ENCODE measurements at regions not wholly inside any gene's neighbourhood (a gene's known extent, or its start where the extent isn't known, plus 50 kb on each side); places are given as distances from the start of the nearest gene placed in this dataset.

DNA sequence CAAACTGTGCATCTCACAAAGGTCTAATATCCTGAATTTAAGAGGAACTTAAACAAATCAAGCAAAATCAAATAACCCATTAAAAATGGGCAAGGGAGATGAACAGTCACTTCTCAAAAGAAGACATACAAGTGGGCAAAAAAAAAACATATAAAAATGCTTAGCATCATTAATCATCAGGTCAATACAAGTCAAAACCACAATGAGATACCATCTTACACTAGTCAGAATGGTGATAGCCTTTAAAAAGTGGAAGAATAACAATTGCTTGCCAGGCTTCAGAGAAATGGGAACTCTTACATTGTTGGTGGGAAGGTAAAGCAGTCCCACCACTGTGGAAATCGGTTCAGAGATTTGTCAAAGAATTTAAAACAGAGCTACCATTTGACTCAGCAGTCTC is 646.7 kb upstream of the PTCHD4 start:
- TF ChIP-seq, protein P1, sequence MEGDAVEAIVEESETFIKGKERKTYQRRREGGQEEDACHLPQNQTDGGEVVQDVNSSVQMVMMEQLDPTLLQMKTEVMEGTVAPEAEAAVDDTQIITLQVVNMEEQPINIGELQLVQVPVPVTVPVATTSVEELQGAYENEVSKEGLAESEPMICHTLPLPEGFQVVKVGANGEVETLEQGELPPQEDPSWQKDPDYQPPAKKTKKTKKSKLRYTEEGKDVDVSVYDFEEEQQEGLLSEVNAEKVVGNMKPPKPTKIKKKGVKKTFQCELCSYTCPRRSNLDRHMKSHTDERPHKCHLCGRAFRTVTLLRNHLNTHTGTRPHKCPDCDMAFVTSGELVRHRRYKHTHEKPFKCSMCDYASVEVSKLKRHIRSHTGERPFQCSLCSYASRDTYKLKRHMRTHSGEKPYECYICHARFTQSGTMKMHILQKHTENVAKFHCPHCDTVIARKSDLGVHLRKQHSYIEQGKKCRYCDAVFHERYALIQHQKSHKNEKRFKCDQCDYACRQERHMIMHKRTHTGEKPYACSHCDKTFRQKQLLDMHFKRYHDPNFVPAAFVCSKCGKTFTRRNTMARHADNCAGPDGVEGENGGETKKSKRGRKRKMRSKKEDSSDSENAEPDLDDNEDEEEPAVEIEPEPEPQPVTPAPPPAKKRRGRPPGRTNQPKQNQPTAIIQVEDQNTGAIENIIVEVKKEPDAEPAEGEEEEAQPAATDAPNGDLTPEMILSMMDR (IDR thresholded peaks at IDR 0.05): no peak
- Mint-ChIP-seq H3K4me1 (ENCODE audit: low read depth) (no peaks in the 10 kb centered on the region), H3K27ac (no peak overlapping the region), H3K27me3 (no peaks in the 10 kb centered on the region), H3K36me3 (ENCODE audit: low read depth) (no peaks in the 10 kb centered on the region), H3K9me3 (peaks cover 2% of the 10 kb centered on the region), H3K4me3 (no peak overlapping the region)
- intact Hi-C loops (cut with micrococcal nuclease): no loop called here
- ATAC-seq (no peak), DNase-seq (no peak)
- CTCF ChIA-PET: no interaction called here
- POLR2A ChIA-PET: no interaction called here

DNA sequence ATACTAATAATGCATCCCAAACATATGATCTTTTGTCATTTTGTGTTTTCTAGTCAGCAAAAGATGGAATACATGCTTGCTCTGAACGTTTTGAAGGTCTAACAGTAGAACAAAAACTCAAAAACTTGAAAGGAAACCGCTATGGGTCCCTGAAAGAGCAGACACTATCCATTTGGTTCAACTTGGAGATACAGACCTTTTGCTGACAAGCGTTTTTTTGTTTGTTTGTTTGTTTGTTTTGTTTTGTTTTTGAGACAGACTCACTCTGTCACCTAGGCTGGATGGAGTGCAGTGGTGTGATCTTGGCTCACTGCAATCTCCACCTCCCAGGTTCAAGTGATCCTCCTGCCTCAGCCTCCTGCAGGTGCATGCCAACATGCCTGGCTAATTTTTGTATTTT is 644.3 kb upstream of the PTCHD4 start:
- intact Hi-C loops (cut with micrococcal nuclease): no loop called here
- H3K27ac Mint-ChIP-seq: no peak overlapping the region
- no peak overlapping the region for H3K4me3 Mint-ChIP-seq
- H3K36me3 Mint-ChIP-seq (ENCODE audit: low read depth): no peaks in the 10 kb centered on the region
- peaks cover 2% of the 10 kb centered on the region for H3K9me3 Mint-ChIP-seq
- no peak for ATAC-seq
- TF ChIP-seq, protein P1 (IDR thresholded peaks at IDR 0.05): no peak
- ChIA-PET POLR2A (no interaction called here), CTCF (no interaction called here)
- no peaks in the 10 kb centered on the region for H3K27me3 Mint-ChIP-seq
- no peak for DNase-seq
- no peaks in the 10 kb centered on the region for H3K4me1 Mint-ChIP-seq (ENCODE audit: low read depth)

DNA sequence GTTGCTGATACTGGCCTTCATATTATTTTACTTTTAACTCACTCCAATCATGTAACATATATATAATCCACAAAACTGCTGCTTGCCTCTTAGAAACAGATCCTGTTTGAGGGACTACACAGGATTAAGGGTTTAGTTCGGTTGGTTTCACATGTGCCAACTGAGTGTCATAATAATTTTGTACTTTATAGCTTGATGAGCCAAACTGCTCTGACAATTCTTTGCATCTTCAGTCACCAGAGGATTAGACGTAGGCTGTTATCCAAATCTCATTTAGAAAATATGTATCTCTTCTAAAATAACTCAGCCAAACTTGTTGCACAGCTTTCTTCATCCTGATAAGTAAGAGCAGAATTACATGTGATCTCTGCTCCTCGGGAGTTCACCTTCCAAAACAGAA is 643.6 kb upstream of the PTCHD4 start:
- intact Hi-C loops (cut with micrococcal nuclease): no loop called here
- TF ChIP-seq, protein P1 (IDR thresholded peaks at IDR 0.05): no peak
- POLR2A ChIA-PET: no interaction called here
- no peaks in the 10 kb centered on the region for H3K36me3 Mint-ChIP-seq (ENCODE audit: low read depth)
- ATAC-seq: no peak
- no peak overlapping the region for H3K27ac Mint-ChIP-seq
- no peaks in the 10 kb centered on the region for H3K27me3 Mint-ChIP-seq
- CTCF ChIA-PET: no interaction called here
- H3K9me3 Mint-ChIP-seq: peaks cover 2% of the 10 kb centered on the region
- no peak overlapping the region for H3K4me3 Mint-ChIP-seq
- H3K4me1 Mint-ChIP-seq (ENCODE audit: low read depth): no peaks in the 10 kb centered on the region
- DNase-seq: no peak

DNA sequence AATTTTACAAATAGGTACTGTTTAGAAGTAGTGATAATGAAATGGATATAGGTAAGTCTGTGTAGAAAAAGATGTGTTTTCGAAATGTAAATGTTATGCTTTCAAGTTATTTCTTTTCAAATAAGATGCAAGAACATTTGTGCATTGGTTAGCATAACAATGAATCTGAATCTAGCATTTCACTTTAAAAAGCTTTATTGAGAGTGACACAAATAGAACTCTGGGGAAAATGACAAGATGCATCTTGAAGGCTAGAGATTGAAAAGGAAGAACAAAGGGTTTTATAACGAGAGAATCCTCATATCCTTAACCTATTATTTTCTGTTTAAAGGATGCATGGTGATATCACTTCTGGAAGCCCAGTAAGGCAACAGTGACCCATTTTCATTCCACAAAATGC is 639.9 kb upstream of the PTCHD4 start:
- intact Hi-C loops (cut with micrococcal nuclease): no loop called here
- Mint-ChIP-seq H3K9me3 (no peaks in the 10 kb centered on the region), H3K4me1 (ENCODE audit: low read depth) (no peaks in the 10 kb centered on the region), H3K27me3 (no peaks in the 10 kb centered on the region), H3K27ac (no peak overlapping the region), H3K36me3 (ENCODE audit: low read depth) (no peaks in the 10 kb centered on the region), H3K4me3 (no peak overlapping the region)
- CTCF ChIA-PET: no interaction called here
- POLR2A ChIA-PET: no interaction called here
- TF ChIP-seq, protein P1 (IDR thresholded peaks at IDR 0.05): no peak
- ATAC-seq (no peak), DNase-seq (no peak)

DNA sequence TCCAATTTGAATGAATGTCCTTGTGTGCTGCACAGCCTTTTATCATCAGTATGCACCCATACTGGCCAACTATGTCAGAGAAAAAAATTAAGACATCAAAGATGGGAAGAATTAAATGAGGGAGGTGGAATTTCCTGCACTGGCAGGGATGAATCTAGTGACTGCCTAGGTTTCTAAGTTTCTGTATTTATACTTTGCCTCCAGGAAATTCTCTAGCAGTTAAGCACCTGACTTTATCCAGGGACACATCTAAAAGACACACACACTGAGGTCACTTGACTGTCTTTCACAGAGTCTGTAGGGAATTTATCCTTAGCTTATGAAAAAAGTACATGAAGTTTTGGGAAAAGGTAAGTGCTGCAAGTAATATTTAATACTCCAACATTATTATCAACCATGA is 636.5 kb upstream of the PTCHD4 start:
- CTCF ChIA-PET: no interaction called here
- POLR2A ChIA-PET: no interaction called here
- intact Hi-C loops (cut with micrococcal nuclease): no loop called here
- Mint-ChIP-seq H3K36me3 (ENCODE audit: low read depth) (no peaks in the 10 kb centered on the region), H3K4me3 (no peak overlapping the region), H3K9me3 (peaks cover 2% of the 10 kb centered on the region), H3K27me3 (no peaks in the 10 kb centered on the region), H3K4me1 (ENCODE audit: low read depth) (no peaks in the 10 kb centered on the region), H3K27ac (no peak overlapping the region)
- ATAC-seq (no peak), DNase-seq (no peak)
- TF ChIP-seq, protein P1 (IDR thresholded peaks at IDR 0.05): no peak
